ENCODE measurements at regions not wholly inside any gene's neighbourhood (a gene's known extent, or its start where the extent isn't known, plus 50 kb on each side); places are given as distances from the start of the nearest gene placed in this dataset.
"Not testable (repeated sequence)": the region's sequence is repeated elsewhere in the genome, so short reads cannot be mapped to it uniquely, and the experiment has no call there.

- Mint-ChIP-seq H3K27me3 (no peaks in the 10 kb centered on the region), H3K27ac (no peak overlapping the region), H3K4me3 (no peak overlapping the region), H3K4me1 (peaks cover 20% of the 10 kb centered on the region), H3K9me3 (no peaks in the 10 kb centered on the region)
- no peak for ATAC-seq
- no peak for DNase-seq
Observed at GRCh38 chr12:47366157-47366556, 286.4 kb upstream of the AMIGO2 start.

- not testable (repeated sequence) for H3K27me3 Mint-ChIP-seq, H3K9me3 Mint-ChIP-seq, H3K4me3 Mint-ChIP-seq, H3K27ac Mint-ChIP-seq
- peaks cover 26% of the 10 kb centered on the region for H3K4me1 Mint-ChIP-seq
- DNase-seq (peak in 1 of 2 donors; percentile 32), ATAC-seq (peak; percentile 57)
Observed at GRCh38 chr12:47365443-47366076, 285.8 kb upstream of the AMIGO2 start.

DNA sequence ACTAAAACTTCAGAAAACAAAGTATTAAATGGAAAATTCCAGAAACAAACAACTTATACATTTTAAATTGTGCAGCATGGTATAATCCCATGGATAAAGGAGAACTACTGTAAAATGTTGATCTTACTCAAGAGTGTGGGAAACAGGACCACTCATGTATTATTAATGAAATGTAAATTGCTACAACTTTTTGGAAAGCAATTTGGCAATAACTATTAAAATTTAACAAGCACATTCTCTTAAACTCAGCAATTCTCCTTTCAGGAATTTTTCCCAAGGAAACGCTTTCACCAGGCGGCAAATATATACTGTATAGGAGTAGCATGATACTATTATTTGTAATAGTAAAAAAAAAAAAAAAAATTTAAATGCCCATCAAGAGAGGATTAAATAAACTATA, 284.5 kb upstream of the AMIGO2 start:
- H3K27me3 Mint-ChIP-seq, result no peaks in the 10 kb centered on the region
- H3K4me3 Mint-ChIP-seq, result no peak overlapping the region
- ATAC-seq (no peak), DNase-seq (no peak)
- peaks cover 0 to 2% of the 10 kb centered on the region in 2 donors for H3K9me3 Mint-ChIP-seq
- no peak overlapping the region for H3K27ac Mint-ChIP-seq
- peaks cover 36% of the 10 kb centered on the region for H3K4me1 Mint-ChIP-seq

DNA sequence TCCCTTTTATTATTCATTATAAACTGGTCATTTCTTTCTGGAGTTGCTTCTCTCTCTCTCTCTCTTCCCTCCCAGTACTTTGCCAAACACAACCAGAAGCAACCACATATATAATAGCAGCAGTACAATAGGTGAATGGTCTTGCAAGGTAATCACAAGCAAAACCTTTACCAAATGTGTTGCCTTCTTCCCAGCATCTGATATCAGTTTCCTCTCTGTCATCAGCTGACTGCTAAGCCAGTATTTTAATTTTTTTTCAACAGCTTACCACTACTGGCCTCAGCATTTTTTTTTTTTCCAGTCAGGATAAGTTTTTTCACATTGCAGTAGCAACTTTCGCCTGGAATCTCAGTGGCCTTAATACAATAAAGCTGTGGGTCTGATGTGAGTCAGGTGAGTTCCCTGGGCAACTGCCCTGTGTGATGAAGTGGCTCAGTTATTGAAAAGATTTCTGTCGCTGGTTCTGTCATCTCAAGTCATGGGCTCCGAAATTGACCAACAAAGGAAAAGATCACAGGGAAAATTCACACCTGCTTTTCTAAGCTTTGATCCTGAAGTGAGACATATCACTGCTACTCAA, 282.5 kb upstream of the AMIGO2 start:
- Mint-ChIP-seq H3K9me3 (peaks cover 0 to 4% of the 10 kb centered on the region in 2 donors), H3K27ac (peak overlapping the region; percentile 74 to 95), H3K27me3 (no peaks in the 10 kb centered on the region), H3K4me1 (peaks cover 47% of the 10 kb centered on the region), H3K4me3 (peak overlapping the region; percentile 67 to 83)
- DNase-seq (no peak), ATAC-seq (no peak)

- ATAC-seq (peak; percentile 90), DNase-seq (peak; percentile 48 to 69)
- peaks cover 54% of the 10 kb centered on the region for H3K4me1 Mint-ChIP-seq
- peaks cover 0 to 4% of the 10 kb centered on the region in 2 donors for H3K9me3 Mint-ChIP-seq
- H3K4me3 Mint-ChIP-seq, result peak overlapping the region; percentile 74 to 83
- no peaks in the 10 kb centered on the region for H3K27me3 Mint-ChIP-seq
- H3K27ac Mint-ChIP-seq, result peak overlapping the region; percentile 78 to 95
Observed at GRCh38 chr12:47361389-47362021, 281.7 kb upstream of the AMIGO2 start.

- Mint-ChIP-seq H3K9me3 (peaks cover 0 to 4% of the 10 kb centered on the region in 2 donors), H3K27me3 (no peaks in the 10 kb centered on the region), H3K27ac (peak overlapping the region; percentile 78 to 95), H3K4me3 (peak overlapping the region; percentile 74 to 83), H3K4me1 (peaks cover 60% of the 10 kb centered on the region)
- DNase-seq (no peak), ATAC-seq (peak; percentile 53)
Observed at GRCh38 chr12:47360771-47361388, 281.1 kb upstream of the AMIGO2 start.

DNA sequence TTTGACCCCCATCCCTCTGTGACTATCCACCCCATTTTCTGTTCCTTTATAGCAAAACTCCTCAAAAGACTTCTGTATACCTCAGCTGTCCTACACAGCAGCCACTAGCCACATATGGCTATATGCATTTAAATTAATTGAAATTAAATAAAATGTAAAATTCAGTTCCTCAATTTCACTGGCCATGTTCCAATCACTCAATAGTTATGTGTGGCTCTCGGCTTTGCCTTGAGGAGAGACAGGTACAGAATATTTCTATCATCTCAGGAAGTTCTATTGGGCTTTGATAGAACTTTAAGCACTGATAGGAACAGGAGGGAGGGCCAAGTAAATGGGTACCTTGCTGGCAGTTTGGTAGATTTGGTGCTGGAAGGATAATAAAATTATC, 280.3 kb upstream of the AMIGO2 start:
- peak overlapping the region; percentile 74 to 83 for H3K4me3 Mint-ChIP-seq
- ATAC-seq (no peak), DNase-seq (no peak)
- H3K27ac Mint-ChIP-seq, result peak overlapping the region; percentile 6 to 95
- no peaks in the 10 kb centered on the region for H3K27me3 Mint-ChIP-seq
- peaks cover 68% of the 10 kb centered on the region for H3K4me1 Mint-ChIP-seq
- H3K9me3 Mint-ChIP-seq, result peaks cover 0 to 4% of the 10 kb centered on the region in 2 donors

DNA sequence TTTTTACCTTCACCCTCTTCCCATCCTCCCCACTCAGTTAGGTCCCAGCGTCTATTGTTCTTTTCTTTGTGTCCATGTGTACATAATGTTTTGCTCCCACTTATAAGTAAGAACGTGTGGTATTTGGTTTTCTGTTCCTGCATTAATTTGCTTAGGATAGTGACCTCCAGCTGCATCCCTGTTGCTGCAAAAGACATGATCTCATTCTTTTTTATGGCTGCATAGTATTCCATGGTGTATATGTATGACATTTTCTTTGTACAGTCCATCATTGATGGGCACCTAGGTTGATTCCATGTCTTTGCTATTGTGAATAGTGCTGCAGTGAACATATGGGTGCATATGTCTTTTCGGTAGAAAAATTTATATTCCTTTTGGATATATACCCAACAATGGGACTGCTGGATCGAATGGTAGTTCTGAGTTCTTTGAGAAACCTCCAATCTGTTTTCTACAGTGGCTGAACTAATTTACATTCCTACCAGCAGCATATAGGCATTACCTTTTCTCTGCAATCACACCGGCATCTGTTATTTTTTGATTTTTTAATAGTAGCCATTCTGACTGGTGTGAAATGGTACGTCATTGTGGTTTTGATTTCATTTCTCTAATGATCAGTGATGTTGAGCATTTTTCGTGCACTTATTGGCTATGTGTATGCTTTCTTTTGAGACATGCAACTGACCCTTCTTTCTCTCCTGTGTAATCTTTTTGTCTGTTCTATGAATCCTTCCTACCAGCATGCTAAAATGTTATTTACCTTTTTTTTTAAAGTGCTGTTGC, 279.7 kb upstream of the AMIGO2 start:
- H3K4me3 Mint-ChIP-seq, result peak overlapping the region; percentile 6 to 45
- DNase-seq (no peak), ATAC-seq (no peak)
- H3K9me3 Mint-ChIP-seq, result peaks cover 0 to 4% of the 10 kb centered on the region in 2 donors
- H3K27me3 Mint-ChIP-seq, result no peaks in the 10 kb centered on the region
- H3K4me1 Mint-ChIP-seq, result peaks cover 71% of the 10 kb centered on the region
- peak overlapping the region in 1 of 2 donors; percentile 80 for H3K27ac Mint-ChIP-seq

DNA sequence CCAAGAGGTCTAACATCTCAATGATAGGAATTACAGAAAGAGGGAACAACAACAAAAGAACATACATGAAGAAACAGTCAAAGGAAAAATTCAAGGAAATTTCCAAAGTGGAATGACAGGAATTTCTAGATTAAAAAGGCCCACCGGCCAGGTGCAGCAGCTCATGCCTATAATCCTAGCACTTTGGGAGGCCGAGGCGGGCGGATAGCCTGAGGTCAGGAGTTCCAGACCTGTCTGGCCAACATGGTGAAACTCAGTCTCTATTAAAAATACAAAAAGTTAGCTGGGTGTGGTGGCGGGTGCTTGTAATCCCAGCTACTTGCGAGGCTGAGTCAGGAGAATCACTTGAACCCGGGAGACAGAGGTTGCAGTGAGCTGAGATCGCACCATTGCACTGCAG, 277.2 kb upstream of the AMIGO2 start:
- H3K4me1 Mint-ChIP-seq, result peaks cover 81% of the 10 kb centered on the region
- H3K9me3 Mint-ChIP-seq, H3K27me3 Mint-ChIP-seq, DNase-seq, ATAC-seq: not testable (repeated sequence)
- peak overlapping the region; percentile 82 to 99 for H3K27ac Mint-ChIP-seq
- H3K4me3 Mint-ChIP-seq, result peak overlapping the region; percentile 58 to 77

GRCh38 chr12:47356129-47356700, 276.5 kb upstream of the AMIGO2 start:
- ATAC-seq (peak; percentile 88), DNase-seq (peak in 1 of 2 donors; percentile 51)
- Mint-ChIP-seq H3K4me3 (peak overlapping the region; percentile 58 to 77), H3K9me3 (peaks cover 0 to 4% of the 10 kb centered on the region in 2 donors), H3K27me3 (no peaks in the 10 kb centered on the region), H3K27ac (peak overlapping the region; percentile 82 to 99), H3K4me1 (peaks cover 79% of the 10 kb centered on the region)

- DNase-seq, result no peak
- ATAC-seq, result no peak
- H3K27me3 Mint-ChIP-seq, result no peaks in the 10 kb centered on the region
- peaks cover 90% of the 10 kb centered on the region for H3K4me1 Mint-ChIP-seq
- H3K27ac Mint-ChIP-seq, result peak overlapping the region; percentile 84 to 86
- no peaks in the 10 kb centered on the region for H3K9me3 Mint-ChIP-seq
- peak overlapping the region; percentile 56 to 74 for H3K4me3 Mint-ChIP-seq
Observed at GRCh38 chr12:47353508-47353907, 273.7 kb upstream of the AMIGO2 start.

DNA sequence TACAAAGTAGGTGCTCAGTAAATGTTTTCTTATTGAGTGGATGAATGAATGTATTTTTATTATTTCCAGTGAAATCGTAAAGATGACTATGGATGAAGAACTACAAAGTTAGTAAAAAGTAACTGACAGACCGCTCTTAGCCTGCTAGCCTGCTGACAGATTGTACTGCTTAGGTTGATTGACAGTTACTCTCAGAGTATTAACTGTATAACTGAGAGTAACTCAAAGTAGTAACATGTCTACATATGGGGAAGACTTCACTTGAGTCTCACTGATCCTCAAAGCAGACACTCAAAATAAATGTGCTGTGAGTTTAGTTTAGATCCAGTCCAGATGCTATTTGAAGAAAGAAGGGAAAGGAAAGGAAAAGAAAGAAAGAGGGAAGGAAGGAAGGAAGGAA, 272.3 kb upstream of the AMIGO2 start:
- Mint-ChIP-seq H3K9me3 (no peaks in the 10 kb centered on the region), H3K27me3 (no peaks in the 10 kb centered on the region), H3K4me3 (peak overlapping the region; percentile 71 to 75), H3K27ac (peak overlapping the region; percentile 54 to 92), H3K4me1 (peaks cover 80% of the 10 kb centered on the region)
- no peak for ATAC-seq
- no peak for DNase-seq

- Mint-ChIP-seq H3K4me3 (peak overlapping the region in 1 of 2 donors; percentile 75), H3K27ac (peak overlapping the region in 1 of 2 donors; percentile 92), H3K9me3 (no peaks in the 10 kb centered on the region), H3K4me1 (peaks cover 80% of the 10 kb centered on the region), H3K27me3 (no peaks in the 10 kb centered on the region)
- DNase-seq (no peak), ATAC-seq (no peak)
Observed at GRCh38 chr12:47351526-47351925, 271.8 kb upstream of the AMIGO2 start.

- ATAC-seq (peak; percentile 90), DNase-seq (no peak)
- Mint-ChIP-seq H3K27me3 (no peaks in the 10 kb centered on the region), H3K4me3 (peak overlapping the region; percentile 70 to 77), H3K9me3 (no peaks in the 10 kb centered on the region), H3K27ac (peak overlapping the region; percentile 96 to 97), H3K4me1 (peaks cover 80% of the 10 kb centered on the region)
Observed at GRCh38 chr12:47350062-47350408, 270.3 kb upstream of the AMIGO2 start.

Data from stimulated activated naive CD8-positive, alpha-beta T cell treated with anti-CD3 and anti-CD28 coated beads, Interleukin-15, amount 100 ng/mL, for 72 hours (primary cell).